HEK293 (cell line): ENCODE measurements at regions not wholly inside any gene's neighbourhood (a gene's known extent, or its start where the extent isn't known, plus 50 kb on each side); places are given as distances from the start of the nearest gene placed in this dataset.

Source experiments
- CTCF ChIP-seq: fragments of 450-650 bp; formaldehyde crosslinking; IDR thresholded peaks from 2 replicates; pipeline ENCODE4 v1.5.1; 2016; ENCODE audit warnings: missing biosample characterization, missing genetic modification characterization
- HOXA7 ChIP-seq: sonication (generic); formaldehyde crosslinking; IDR thresholded peaks from 2 replicates; pipeline ENCODE4 v1.8.1; 2022; ENCODE audit warnings: missing genetic modification reagents, borderline replicate concordance
- MYNN ChIP-seq: fragments of 450-650 bp; formaldehyde crosslinking; IDR thresholded peaks from 2 replicates; pipeline ENCODE4 v1.5.1; 2016; ENCODE audit warnings: missing biosample characterization, missing genetic modification characterization, borderline replicate concordance
- RBAK ChIP-seq: fragments of 450-650 bp; formaldehyde crosslinking; IDR thresholded peaks from 2 replicates; pipeline ENCODE4 v1.5.1; 2016; ENCODE audit warnings: missing biosample characterization, missing genetic modification characterization
- ZNF274 ChIP-seq, 2 experiments: fragments of 200-500 bp in 1 of 2; fragments of 450-650 bp in 1 of 2; sonication (Bioruptor generic) in 1 of 2; formaldehyde crosslinking in 1 of 2; IDR thresholded peaks; 2 replicates each; pipeline versions ENCODE4 v1.5.1 to v1.6.1; 2014 to 2016; ENCODE audit warnings: borderline replicate concordance in 1 of 2, inconsistent platforms in 1 of 2, low read length in 1 of 2, missing biosample characterization in 1 of 2, missing genetic modification characterization in 1 of 2
- ZNF354C ChIP-seq: fragments of 450-650 bp; formaldehyde crosslinking; IDR thresholded peaks from 2 replicates; pipeline ENCODE4 v1.5.1; 2016; ENCODE audit warnings: missing biosample characterization, missing genetic modification characterization, low read depth, borderline replicate concordance
- ZNF423 ChIP-seq: fragments of 450-650 bp; formaldehyde crosslinking; IDR thresholded peaks from 2 replicates; pipeline ENCODE4 v1.5.1; 2016; ENCODE audit warnings: missing biosample characterization, missing genetic modification characterization
- ZNF48 ChIP-seq: fragments of 450-650 bp; formaldehyde crosslinking; IDR thresholded peaks from 2 replicates; pipeline ENCODE4 v1.5.1; 2016; ENCODE audit warnings: missing biosample characterization, missing genetic modification characterization
- ZSCAN16 ChIP-seq: fragments of 450-650 bp; formaldehyde crosslinking; IDR thresholded peaks from 2 replicates; pipeline ENCODE4 v1.5.1; 2016; ENCODE audit warnings: missing biosample characterization, missing genetic modification characterization

- TF ChIP-seq ZSCAN16 (no peak), ZNF48 (tag by site-specific recombination) (no peak), ZNF354C (tag by site-specific recombination) (no peak), MYNN (tag by site-specific recombination) (no peak), HOXA7 (CRISPR knock-in tag) (no peak), RBAK (no peak), ZNF274 (IDR thresholded peaks at IDR 0.05; ENCODE audit: low read length) (no peak), ZNF274 (tag by site-specific recombination; IDR thresholded peaks at IDR 0.05; ENCODE audit: borderline replicate concordance) (no peak), CTCF (tag by site-specific recombination) (no peak), ZNF423 (tag by site-specific recombination) (no peak)
These were observed 62.9 kb upstream of the OXGR1 start for GRCh38 chr13:97057176-97057575.
